A673 (cell line): ENCODE measurements at regions not wholly inside any gene's neighbourhood (a gene's known extent, or its start where the extent isn't known, plus 50 kb on each side); places are given as distances from the start of the nearest gene placed in this dataset.

Experiments
- BruUV-seq: library from RNA; stranded (reverse); fragments of 400-500 nt; replicated peaks from 2 replicates; lab custom pipeline; 2021; lab: Mats Ljungman, UMichigan
- CTCF ChIA-PET: fragments of 300-600 bp; sonication (Branson Sonifier 250); formaldehyde crosslinking; loops from one replicate; lab custom pipeline; 2022; ENCODE audit warnings: antibody characterized with exemption; lab: Charles Lee
- POLR2A ChIA-PET: fragments of 300-600 bp; sonication (Branson Sonifier 250); formaldehyde crosslinking; loops from one replicate; lab custom pipeline; 2022; ENCODE audit warnings: antibody characterized with exemption; ENCODE audit not compliant: low non-redundant PET; lab: Charles Lee
- DNase-seq: peaks from one replicate; pipeline ENCODE4 v3.0.0-alpha.2; 2015; ENCODE audit warnings: low spot score
- H3K27ac ChIP-seq: fragments of 200-600 bp; sonication (generic); 2 replicates; pipeline ENCODE4 v1.5.1; 2016; ENCODE audit warnings: mixed run types, low read depth, mild to moderate bottlenecking, mixed read lengths, antibody characterized with exemption, low read length; ENCODE audit not compliant: poor library complexity, severe bottlenecking
- H3K27me3 ChIP-seq: fragments of 200-600 bp; sonication (generic); replicated peaks from 2 replicates; pipeline ENCODE4 v1.6.1; 2017; ENCODE audit warnings: mixed run types, low read depth, mild to moderate bottlenecking, mixed read lengths, antibody characterized with exemption, low read length; ENCODE audit not compliant: insufficient read depth, poor library complexity
- H3K36me3 ChIP-seq: fragments of 200-600 bp; sonication (generic); 2 replicates; pipeline ENCODE4 v1.6.1; 2016; ENCODE audit warnings: mixed run types, mild to moderate bottlenecking, mixed read lengths, antibody characterized with exemption, low read length; ENCODE audit not compliant: insufficient read depth, poor library complexity, severe bottlenecking
- H3K4me1 ChIP-seq: fragments of 200-600 bp; sonication (generic); 2 replicates; pipeline ENCODE4 v1.6.1; 2017; ENCODE audit warnings: mixed run types, mild to moderate bottlenecking, mixed read lengths, antibody characterized with exemption, low read length; ENCODE audit not compliant: insufficient read depth, poor library complexity, severe bottlenecking
- H3K4me3 ChIP-seq: fragments of 200-600 bp; sonication (generic); 2 replicates; pipeline ENCODE4 v1.5.1; 2016; ENCODE audit warnings: low read depth, mixed run types, mild to moderate bottlenecking, mixed read lengths, low read length; ENCODE audit not compliant: poor library complexity, severe bottlenecking
- H3K9me3 ChIP-seq: fragments of 200-600 bp; sonication (generic); 2 replicates; pipeline ENCODE4 v1.6.1; 2016; ENCODE audit warnings: mixed run types, low read depth, mild to moderate bottlenecking, mixed read lengths, antibody characterized with exemption, low read length; ENCODE audit not compliant: poor library complexity, severe bottlenecking
- EZH2 ChIP-seq: fragments of 200-600 bp; sonication (generic); IDR thresholded peaks from 2 replicates; pipeline ENCODE4 v1.6.1; 2017; ENCODE audit warnings: borderline replicate concordance, low read depth, mild to moderate bottlenecking, mixed read lengths, antibody characterized with exemption, low read length; ENCODE audit not compliant: poor library complexity, severe bottlenecking
- intact Hi-C: fragments of 100-400 bp; cut with micrococcal nuclease; formaldehyde crosslinking; loops from one replicate; pipeline ENCODE4 v1.10.0; 2022; ENCODE audit not compliant: unreplicated experiment
- TF ChIP-seq, protein P1 (sequence below): fragments of 300-800, 200-600 bp; sonication (generic); conservative IDR thresholded peaks from 2 replicates; pipeline ENCODE4 v1.5.1; 2017; ENCODE audit warnings: low read depth, mild to moderate bottlenecking, antibody characterized with exemption, low read length, moderate library complexity, mixed read lengths

DNA sequence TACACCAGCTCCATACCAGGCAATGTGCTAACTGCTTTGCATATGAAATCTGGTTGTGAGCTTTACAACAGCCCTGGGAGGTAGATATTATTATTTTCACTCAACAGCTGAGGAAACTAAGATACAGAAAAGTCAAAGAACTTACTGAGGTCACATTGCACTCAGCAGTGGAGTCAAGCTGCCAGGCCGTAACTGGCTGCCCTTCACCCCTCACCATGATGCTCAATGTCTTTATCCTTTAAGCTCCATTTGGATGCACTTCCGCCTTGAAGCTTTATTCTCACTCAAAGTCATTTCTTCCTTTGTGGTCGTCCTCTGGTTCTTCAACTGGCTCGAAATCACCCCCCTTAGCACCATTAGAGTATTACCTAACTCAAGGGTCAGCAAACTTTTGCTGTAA lies 81.7 kb upstream of the RALGPS2 start:
- no peak overlapping the region for H3K27ac ChIP-seq
- BruUV-seq: no TSS peak
- no peak overlapping the region for H3K4me3 ChIP-seq
- TF ChIP-seq EZH2: no peak
- TF ChIP-seq, protein P1, sequence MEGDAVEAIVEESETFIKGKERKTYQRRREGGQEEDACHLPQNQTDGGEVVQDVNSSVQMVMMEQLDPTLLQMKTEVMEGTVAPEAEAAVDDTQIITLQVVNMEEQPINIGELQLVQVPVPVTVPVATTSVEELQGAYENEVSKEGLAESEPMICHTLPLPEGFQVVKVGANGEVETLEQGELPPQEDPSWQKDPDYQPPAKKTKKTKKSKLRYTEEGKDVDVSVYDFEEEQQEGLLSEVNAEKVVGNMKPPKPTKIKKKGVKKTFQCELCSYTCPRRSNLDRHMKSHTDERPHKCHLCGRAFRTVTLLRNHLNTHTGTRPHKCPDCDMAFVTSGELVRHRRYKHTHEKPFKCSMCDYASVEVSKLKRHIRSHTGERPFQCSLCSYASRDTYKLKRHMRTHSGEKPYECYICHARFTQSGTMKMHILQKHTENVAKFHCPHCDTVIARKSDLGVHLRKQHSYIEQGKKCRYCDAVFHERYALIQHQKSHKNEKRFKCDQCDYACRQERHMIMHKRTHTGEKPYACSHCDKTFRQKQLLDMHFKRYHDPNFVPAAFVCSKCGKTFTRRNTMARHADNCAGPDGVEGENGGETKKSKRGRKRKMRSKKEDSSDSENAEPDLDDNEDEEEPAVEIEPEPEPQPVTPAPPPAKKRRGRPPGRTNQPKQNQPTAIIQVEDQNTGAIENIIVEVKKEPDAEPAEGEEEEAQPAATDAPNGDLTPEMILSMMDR: no peak
- no peaks in the 10 kb centered on the region for H3K9me3 ChIP-seq
- CTCF ChIA-PET: no interaction called here
- no peaks in the 10 kb centered on the region for H3K27me3 ChIP-seq
- H3K4me1 ChIP-seq: no peaks in the 10 kb centered on the region
- POLR2A ChIA-PET: no interaction called here
- intact Hi-C loops: no loop called here
- DNase-seq: no peak
- H3K36me3 ChIP-seq: no peaks in the 10 kb centered on the region

DNA sequence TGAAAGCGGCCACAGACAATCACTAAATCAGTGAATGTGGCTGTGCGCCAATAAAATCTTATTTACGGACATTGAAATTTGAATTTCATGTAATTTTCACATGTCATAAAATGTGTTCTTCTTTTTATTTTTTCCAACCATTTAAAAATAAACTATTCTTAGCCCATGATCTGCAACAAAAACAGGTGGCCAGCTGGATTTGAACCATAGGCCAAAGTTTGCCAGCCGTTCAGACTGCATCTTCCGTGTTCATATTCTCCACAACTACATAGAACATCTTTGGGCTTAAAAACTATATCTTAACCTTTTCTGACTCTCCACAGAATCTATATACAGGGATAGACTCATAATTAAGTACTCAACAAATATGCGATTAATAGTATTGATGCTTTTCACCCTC lies 81.2 kb upstream of the RALGPS2 start:
- Histone ChIP-seq H3K4me3 (no peak overlapping the region), H3K9me3 (no peaks in the 10 kb centered on the region), H3K36me3 (no peaks in the 10 kb centered on the region), H3K4me1 (no peaks in the 10 kb centered on the region), H3K27me3 (no peaks in the 10 kb centered on the region), H3K27ac (no peak overlapping the region)
- no TSS peak for BruUV-seq
- intact Hi-C loops: no loop called here
- ChIA-PET POLR2A (no interaction called here), CTCF (no interaction called here)
- no peak for DNase-seq
- TF ChIP-seq, protein P1: no peak
- TF ChIP-seq EZH2: no peak

DNA sequence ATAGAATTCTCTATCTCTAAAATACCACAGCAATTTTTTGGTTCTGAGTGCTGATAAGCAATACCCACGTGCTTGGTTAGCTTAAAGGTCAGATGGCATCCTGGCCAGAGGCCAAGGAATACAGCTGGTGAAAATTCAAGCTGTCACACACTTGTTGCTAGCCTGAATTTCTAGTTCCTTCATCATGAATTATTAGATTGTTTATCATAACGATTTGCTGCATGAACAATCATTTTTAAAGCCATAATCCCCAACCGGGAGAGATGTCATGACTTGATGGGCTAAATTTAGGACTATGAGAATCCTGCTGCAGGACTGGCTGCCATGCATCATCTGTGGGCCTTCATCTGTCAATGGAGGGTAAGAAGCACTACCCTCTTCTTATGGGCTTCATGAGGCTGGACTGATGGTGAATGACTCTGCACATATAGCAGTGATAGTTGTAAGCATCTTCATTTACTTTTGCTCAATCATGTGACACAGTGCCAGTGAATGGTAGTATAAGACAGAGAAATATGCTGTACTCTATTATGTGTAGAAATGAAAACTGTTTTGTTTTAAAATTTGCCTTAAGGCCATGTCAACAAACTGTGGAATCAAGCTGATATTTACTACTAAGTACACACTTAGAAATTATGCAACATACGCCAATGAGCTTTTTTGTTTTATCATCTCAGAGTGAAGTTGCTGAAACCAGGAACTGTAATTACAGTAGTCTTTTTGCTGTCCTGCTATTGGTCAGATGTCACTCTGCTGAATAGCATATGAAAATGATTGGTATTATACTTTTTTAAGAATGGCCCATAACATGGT lies 80.5 kb upstream of the RALGPS2 start:
- Histone ChIP-seq H3K9me3 (no peaks in the 10 kb centered on the region), H3K27ac (no peak overlapping the region), H3K36me3 (no peaks in the 10 kb centered on the region), H3K4me3 (no peak overlapping the region), H3K4me1 (no peaks in the 10 kb centered on the region), H3K27me3 (no peaks in the 10 kb centered on the region)
- BruUV-seq: no TSS peak
- ChIA-PET POLR2A (no interaction called here), CTCF (no interaction called here)
- DNase-seq: no peak
- intact Hi-C loops: no loop called here
- TF ChIP-seq, protein P1: no peak
- TF ChIP-seq EZH2: no peak
